Thyroid gland (tissue), 4 donors: ENCODE measurements at regions not wholly inside any gene's neighbourhood (a gene's known extent, or its start where the extent isn't known, plus 50 kb on each side); places are given as distances from the start of the nearest gene placed in this dataset.

ENCODE experiments used
- POLR2A ChIP-seq, 2 donors: fragments of 450-650 bp; IDR thresholded peaks; one replicate each; pipeline ENCODE4 v1.6.1; 2017; ENCODE audit warnings: antibody characterized with exemption in 2 of 2, mild to moderate bottlenecking in 2 of 2, moderate library complexity in 1 of 2
- TF ChIP-seq, protein P1 (sequence below), 6 experiments: fragments of 200-600 bp in 3 of 6; fragments of 450-650 bp in 3 of 6; sonication (generic) in 3 of 6; IDR thresholded peaks; one replicate each; pipeline ENCODE4 v1.5.1; 2016 to 2019; ENCODE audit warnings: antibody characterized with exemption in 6 of 6, mild to moderate bottlenecking in 2 of 6, inconsistent platforms in 1 of 6, moderate library complexity in 1 of 6

GRCh38 chr15:89402518-89402805 is 67.8 kb upstream of the POLG start:
- TF ChIP-seq POLR2A (IDR thresholded peaks at IDR 0.05) = no peak
- TF ChIP-seq, protein P1, sequence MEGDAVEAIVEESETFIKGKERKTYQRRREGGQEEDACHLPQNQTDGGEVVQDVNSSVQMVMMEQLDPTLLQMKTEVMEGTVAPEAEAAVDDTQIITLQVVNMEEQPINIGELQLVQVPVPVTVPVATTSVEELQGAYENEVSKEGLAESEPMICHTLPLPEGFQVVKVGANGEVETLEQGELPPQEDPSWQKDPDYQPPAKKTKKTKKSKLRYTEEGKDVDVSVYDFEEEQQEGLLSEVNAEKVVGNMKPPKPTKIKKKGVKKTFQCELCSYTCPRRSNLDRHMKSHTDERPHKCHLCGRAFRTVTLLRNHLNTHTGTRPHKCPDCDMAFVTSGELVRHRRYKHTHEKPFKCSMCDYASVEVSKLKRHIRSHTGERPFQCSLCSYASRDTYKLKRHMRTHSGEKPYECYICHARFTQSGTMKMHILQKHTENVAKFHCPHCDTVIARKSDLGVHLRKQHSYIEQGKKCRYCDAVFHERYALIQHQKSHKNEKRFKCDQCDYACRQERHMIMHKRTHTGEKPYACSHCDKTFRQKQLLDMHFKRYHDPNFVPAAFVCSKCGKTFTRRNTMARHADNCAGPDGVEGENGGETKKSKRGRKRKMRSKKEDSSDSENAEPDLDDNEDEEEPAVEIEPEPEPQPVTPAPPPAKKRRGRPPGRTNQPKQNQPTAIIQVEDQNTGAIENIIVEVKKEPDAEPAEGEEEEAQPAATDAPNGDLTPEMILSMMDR (IDR thresholded peaks at IDR 0.05) = no peak
